ENCODE measurements at regions not wholly inside any gene's neighbourhood (a gene's known extent, or its start where the extent isn't known, plus 50 kb on each side); places are given as distances from the start of the nearest gene placed in this dataset.

DNA sequence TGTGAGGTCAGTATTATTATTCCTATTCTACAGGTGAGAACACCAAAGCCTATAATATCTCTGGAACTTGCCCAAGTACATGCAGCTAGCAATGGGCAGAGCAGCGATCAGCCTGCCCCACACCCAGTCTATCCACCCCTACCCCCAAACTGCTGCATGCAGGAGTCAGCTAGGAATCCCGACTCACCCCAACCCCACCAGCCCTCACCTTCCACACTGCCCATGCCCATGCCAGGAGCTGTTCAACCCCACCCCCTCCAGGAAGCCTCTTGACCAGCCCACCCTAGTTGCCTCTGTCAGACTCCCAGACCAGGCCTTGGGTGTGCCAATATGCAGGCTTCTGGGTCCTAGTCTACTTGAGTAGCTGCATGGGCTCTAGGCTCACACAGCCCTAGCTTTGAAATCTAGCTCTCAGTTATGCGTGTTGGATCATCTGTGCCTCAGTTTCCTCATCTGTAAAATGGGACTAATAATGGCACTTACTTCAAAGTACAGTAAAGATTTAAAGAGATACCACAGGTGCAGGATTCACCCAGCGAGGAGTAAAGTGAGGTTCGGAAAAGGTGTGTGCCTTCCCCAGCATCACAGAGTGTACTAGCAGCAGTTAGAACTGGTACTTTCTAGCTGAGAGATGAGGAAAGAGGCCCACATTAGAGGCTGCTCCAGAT, 173.2 kb downstream of the VEGFA start:
- TF ChIP-seq, protein P1, sequence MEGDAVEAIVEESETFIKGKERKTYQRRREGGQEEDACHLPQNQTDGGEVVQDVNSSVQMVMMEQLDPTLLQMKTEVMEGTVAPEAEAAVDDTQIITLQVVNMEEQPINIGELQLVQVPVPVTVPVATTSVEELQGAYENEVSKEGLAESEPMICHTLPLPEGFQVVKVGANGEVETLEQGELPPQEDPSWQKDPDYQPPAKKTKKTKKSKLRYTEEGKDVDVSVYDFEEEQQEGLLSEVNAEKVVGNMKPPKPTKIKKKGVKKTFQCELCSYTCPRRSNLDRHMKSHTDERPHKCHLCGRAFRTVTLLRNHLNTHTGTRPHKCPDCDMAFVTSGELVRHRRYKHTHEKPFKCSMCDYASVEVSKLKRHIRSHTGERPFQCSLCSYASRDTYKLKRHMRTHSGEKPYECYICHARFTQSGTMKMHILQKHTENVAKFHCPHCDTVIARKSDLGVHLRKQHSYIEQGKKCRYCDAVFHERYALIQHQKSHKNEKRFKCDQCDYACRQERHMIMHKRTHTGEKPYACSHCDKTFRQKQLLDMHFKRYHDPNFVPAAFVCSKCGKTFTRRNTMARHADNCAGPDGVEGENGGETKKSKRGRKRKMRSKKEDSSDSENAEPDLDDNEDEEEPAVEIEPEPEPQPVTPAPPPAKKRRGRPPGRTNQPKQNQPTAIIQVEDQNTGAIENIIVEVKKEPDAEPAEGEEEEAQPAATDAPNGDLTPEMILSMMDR (IDR thresholded peaks at IDR 0.05), result no peak
- TF ChIP-seq EP300 (IDR thresholded peaks at IDR 0.05), result no peak
- TF ChIP-seq POLR2AphosphoS5 (IDR thresholded peaks at IDR 0.05), result no peak
